ENCODE measurements at regions not wholly inside any gene's neighbourhood (a gene's known extent, or its start where the extent isn't known, plus 50 kb on each side); places are given as distances from the start of the nearest gene placed in this dataset.
A peak's percentile ranks its signal among the peaks of the same experiment; 100 is the strongest.

DNA sequence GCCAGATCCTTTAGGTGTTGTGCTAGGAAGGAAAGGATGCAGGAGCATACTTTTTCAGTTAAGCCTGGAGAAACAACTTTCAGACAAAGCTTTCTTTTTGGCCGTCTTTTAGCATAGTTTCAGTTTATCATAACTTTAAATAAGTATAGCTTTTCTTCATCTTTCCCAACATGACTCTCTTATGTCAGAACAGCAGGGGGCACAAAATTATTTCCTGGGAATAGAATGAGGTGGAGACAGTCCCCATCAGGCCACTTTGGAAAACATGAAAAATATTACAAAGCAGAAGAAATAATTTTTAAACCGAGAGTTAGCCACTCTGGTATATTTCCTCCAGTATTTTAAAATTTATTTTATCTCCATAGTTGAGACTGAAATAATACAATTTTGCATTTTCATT lies 387.6 kb downstream of the HAPSTR1 start:
- Histone ChIP-seq H3K27ac (ENCODE audit: extremely low read depth, low read depth, low read length) (no peak overlapping the region), H3K4me2 (ENCODE audit: insufficient read depth, low read length) (no peak overlapping the region), H3K9me3 (replicated peaks; ENCODE audit: control insufficient read depth, insufficient read depth, low read depth, low read length) (no peaks in the 10 kb centered on the region), H2AFZ (ENCODE audit: low read depth, low read length) (no peak overlapping the region), H3K9ac (ENCODE audit: insufficient read depth in 1 of 2, low read depth in 2 of 2, low read length in 2 of 2) (no peak overlapping the region), H3K79me2 (ENCODE audit: control insufficient read depth, insufficient read depth, low read length) (no peaks in the 10 kb centered on the region), H3K27me3 (ENCODE audit: control insufficient read depth in 2 of 2, insufficient read depth in 2 of 2, low read length in 2 of 2) (peaks cover 0 to 7% of the 10 kb centered on the region in 2 experiments; a peak in 3 of 5 replicates), H4K20me1 (replicated peaks; ENCODE audit: control insufficient read depth, insufficient read depth, low read length) (no peaks in the 10 kb centered on the region), H3K4me3 (no peak overlapping the region), H3K9me1 (ENCODE audit: control insufficient read depth, insufficient read depth, low read length) (no peaks in the 10 kb centered on the region), H3K36me3 (ENCODE audit: control insufficient read depth, insufficient read depth, low read length) (no peaks in the 10 kb centered on the region), H3K4me1 (replicated peaks in 1 of 2; ENCODE audit: control insufficient read depth in 2 of 2, insufficient read depth in 2 of 2, low read length in 2 of 2) (no peaks in the 10 kb centered on the region)
- intact Hi-C loops (cut with micrococcal nuclease) (no loop called here), in situ Hi-C loops (cut with MboI) (no loop called here)
- 0% methylated on average over 2 of the region's 2 CpGs for WGBS (ENCODE audit: insufficient coverage, low coverage, missing lambda C conversion rate)
- ATAC-seq (no peak), DNase-seq (ENCODE audit: extremely low read depth in 1 of 4, low spot score in 3 of 4) (peak in 2 of 4 experiments; percentile 11), FAIRE-seq (no peak)
- POLR2A ChIA-PET = interaction anchor here (1.1 kb wide), 1 partner anchor 10 kb away, joined by 3 read pairs; no protein-coding TSS in a partner anchor
- CTCF ChIA-PET (ENCODE audit: low intra/inter-chr PET ratio) = no interaction called here
- BruUV-seq (replicated peaks) = no TSS peak
- TF ChIP-seq, protein P1, sequence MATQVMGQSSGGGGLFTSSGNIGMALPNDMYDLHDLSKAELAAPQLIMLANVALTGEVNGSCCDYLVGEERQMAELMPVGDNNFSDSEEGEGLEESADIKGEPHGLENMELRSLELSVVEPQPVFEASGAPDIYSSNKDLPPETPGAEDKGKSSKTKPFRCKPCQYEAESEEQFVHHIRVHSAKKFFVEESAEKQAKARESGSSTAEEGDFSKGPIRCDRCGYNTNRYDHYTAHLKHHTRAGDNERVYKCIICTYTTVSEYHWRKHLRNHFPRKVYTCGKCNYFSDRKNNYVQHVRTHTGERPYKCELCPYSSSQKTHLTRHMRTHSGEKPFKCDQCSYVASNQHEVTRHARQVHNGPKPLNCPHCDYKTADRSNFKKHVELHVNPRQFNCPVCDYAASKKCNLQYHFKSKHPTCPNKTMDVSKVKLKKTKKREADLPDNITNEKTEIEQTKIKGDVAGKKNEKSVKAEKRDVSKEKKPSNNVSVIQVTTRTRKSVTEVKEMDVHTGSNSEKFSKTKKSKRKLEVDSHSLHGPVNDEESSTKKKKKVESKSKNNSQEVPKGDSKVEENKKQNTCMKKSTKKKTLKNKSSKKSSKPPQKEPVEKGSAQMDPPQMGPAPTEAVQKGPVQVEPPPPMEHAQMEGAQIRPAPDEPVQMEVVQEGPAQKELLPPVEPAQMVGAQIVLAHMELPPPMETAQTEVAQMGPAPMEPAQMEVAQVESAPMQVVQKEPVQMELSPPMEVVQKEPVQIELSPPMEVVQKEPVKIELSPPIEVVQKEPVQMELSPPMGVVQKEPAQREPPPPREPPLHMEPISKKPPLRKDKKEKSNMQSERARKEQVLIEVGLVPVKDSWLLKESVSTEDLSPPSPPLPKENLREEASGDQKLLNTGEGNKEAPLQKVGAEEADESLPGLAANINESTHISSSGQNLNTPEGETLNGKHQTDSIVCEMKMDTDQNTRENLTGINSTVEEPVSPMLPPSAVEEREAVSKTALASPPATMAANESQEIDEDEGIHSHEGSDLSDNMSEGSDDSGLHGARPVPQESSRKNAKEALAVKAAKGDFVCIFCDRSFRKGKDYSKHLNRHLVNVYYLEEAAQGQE (IDR thresholded peaks at IDR 0.05; ENCODE audit: borderline replicate concordance) = peak; percentile 19; the same call in 1 of the 2 replicates
- TF ChIP-seq, protein P1 (CRISPR knock-in tag; IDR thresholded peaks at IDR 0.05; ENCODE audit: low read depth) = no peak
- TF ChIP-seq RAD21 (CRISPR knock-in tag; conservative IDR thresholded peaks at IDR 0.05 in 1 of 2, IDR thresholded peaks at IDR 0.05 in 1 of 2) (peak in 1 of 2 experiments; percentile 34; a peak in 2 of 4 replicates), JUND (IDR thresholded peaks at IDR 0.05; ENCODE audit: borderline replicate concordance, low read depth, low read length) (no peak), JUND (tag; IDR thresholded peaks at IDR 0.05; ENCODE audit: borderline replicate concordance, low read depth, low read length) (no peak), EZH2 (IDR thresholded peaks at IDR 0.05; ENCODE audit: borderline replicate concordance, low read depth, low read length) (no peak)
- TF ChIP-seq, protein P2, sequence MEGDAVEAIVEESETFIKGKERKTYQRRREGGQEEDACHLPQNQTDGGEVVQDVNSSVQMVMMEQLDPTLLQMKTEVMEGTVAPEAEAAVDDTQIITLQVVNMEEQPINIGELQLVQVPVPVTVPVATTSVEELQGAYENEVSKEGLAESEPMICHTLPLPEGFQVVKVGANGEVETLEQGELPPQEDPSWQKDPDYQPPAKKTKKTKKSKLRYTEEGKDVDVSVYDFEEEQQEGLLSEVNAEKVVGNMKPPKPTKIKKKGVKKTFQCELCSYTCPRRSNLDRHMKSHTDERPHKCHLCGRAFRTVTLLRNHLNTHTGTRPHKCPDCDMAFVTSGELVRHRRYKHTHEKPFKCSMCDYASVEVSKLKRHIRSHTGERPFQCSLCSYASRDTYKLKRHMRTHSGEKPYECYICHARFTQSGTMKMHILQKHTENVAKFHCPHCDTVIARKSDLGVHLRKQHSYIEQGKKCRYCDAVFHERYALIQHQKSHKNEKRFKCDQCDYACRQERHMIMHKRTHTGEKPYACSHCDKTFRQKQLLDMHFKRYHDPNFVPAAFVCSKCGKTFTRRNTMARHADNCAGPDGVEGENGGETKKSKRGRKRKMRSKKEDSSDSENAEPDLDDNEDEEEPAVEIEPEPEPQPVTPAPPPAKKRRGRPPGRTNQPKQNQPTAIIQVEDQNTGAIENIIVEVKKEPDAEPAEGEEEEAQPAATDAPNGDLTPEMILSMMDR (IDR thresholded peaks at IDR 0.05 in 2 of 3, conservative IDR thresholded peaks at IDR 0.05 in 1 of 3; ENCODE audit: insufficient read depth in 2 of 3, low read depth in 1 of 3, low read length in 3 of 3) = peak in 2 of 3 experiments; percentile 14 to 29; a peak in 3 of 6 replicates
